Coronary artery (tissue), 2 donors: ENCODE measurements at regions not wholly inside any gene's neighbourhood (a gene's known extent, or its start where the extent isn't known, plus 50 kb on each side); places are given as distances from the start of the nearest gene placed in this dataset.

Experiments used
- DNase-seq: peaks from one replicate; pipeline ENCODE4 v3.0.0-alpha.2; 2017; ENCODE audit warnings: low spot score
- H3K27ac ChIP-seq, 2 donors: fragments of 200-600 bp; sonication (generic); one replicate each; pipeline ENCODE4 v1.5.1; 2016 to 2019
- H3K4me3 ChIP-seq: fragments of 200-600 bp; sonication (generic); 2 replicates; pipeline ENCODE4 v1.5.1; 2016; ENCODE audit warnings: mild to moderate bottlenecking, moderate library complexity
- TF ChIP-seq, protein P1 (sequence below): fragments of 200-600 bp; sonication (generic); IDR thresholded peaks from one replicate; pipeline ENCODE4 v1.5.1; 2019; ENCODE audit warnings: antibody characterized with exemption

GRCh38 chr13:50511877-50512341 lies 331.6 kb downstream of the DLEU7 start:
- TF ChIP-seq, protein P1, sequence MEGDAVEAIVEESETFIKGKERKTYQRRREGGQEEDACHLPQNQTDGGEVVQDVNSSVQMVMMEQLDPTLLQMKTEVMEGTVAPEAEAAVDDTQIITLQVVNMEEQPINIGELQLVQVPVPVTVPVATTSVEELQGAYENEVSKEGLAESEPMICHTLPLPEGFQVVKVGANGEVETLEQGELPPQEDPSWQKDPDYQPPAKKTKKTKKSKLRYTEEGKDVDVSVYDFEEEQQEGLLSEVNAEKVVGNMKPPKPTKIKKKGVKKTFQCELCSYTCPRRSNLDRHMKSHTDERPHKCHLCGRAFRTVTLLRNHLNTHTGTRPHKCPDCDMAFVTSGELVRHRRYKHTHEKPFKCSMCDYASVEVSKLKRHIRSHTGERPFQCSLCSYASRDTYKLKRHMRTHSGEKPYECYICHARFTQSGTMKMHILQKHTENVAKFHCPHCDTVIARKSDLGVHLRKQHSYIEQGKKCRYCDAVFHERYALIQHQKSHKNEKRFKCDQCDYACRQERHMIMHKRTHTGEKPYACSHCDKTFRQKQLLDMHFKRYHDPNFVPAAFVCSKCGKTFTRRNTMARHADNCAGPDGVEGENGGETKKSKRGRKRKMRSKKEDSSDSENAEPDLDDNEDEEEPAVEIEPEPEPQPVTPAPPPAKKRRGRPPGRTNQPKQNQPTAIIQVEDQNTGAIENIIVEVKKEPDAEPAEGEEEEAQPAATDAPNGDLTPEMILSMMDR, result no peak
- Histone ChIP-seq H3K4me3 (peak overlapping the region; percentile 49), H3K27ac (peak overlapping the region; percentile 62 to 80)
- DNase-seq, result no peak

DNA sequence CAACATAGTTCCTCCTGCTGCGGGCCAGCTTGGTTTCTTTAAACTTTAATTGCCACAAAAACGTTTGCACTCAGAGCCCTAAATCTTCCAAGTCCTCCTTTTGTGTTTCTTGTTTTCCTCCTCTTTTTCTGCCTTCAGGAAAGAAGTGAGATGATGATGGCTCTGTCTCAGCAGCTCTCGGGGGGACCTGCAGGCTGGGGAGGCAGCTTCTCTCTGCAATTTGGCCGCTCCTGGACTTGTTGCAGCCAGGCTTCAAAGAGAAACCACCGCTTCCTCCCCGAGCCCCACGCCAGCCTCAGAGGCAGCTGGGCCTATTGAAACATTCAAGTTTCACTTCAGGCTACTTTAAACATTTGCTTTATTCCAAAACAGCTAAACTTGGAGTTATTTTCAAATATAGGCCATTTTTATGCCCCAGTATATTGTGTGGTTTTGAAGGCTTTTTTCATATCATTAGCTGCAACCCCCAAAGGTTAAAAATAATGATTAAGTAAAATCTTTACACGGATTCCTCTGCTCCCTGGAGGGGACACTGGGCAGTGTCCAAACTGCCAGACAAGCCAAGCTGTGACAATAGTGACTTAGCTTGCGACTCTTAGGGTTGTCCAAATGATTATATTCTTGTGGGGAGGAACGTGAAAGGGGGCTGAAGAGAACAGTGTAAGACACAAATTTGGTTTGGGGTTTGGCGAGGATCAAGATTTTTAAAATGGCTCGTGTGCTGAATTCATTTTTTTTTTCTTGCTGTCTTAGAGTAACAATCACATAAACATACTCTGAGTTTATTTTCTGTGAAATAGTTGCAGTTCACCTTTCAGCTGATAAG lies 330.8 kb downstream of the DLEU7 start:
- H3K27ac ChIP-seq, result peak overlapping the region; percentile 62 to 80
- peak overlapping the region; percentile 49 for H3K4me3 ChIP-seq
- TF ChIP-seq, protein P1, result no peak
- DNase-seq, result no peak

GRCh38 chr13:50513300-50513877 lies 330.1 kb downstream of the DLEU7 start:
- peak overlapping the region; percentile 49 for H3K4me3 ChIP-seq
- peak overlapping the region; percentile 62 to 80 for H3K27ac ChIP-seq
- DNase-seq, result no peak
- TF ChIP-seq, protein P1, result no peak

- no peak overlapping the region for H3K4me3 ChIP-seq
- H3K27ac ChIP-seq, result no peak overlapping the region
- no peak for DNase-seq
- TF ChIP-seq, protein P1, result no peak
Observed at GRCh38 chr13:50514249-50514648, 329.2 kb downstream of the DLEU7 start.

GRCh38 chr13:50518131-50518530 lies 325.4 kb downstream of the DLEU7 start:
- TF ChIP-seq, protein P1, result no peak
- Histone ChIP-seq H3K4me3 (no peak overlapping the region), H3K27ac (peak overlapping the region in 1 of 2 donors; percentile 34)
- DNase-seq, result no peak

- TF ChIP-seq, protein P1, result no peak
Observed at GRCh38 chr13:50518781-50519201, 324.7 kb downstream of the DLEU7 start.

More at GRCh38 chr13:50518781-50519201, 324.7 kb downstream of the DLEU7 start:
- DNase-seq, result no peak
- no peak overlapping the region for H3K4me3 ChIP-seq
- H3K27ac ChIP-seq, result peak overlapping the region in 1 of 2 donors; percentile 34
